Spleen (tissue), 11 donors: ENCODE measurements at regions not wholly inside any gene's neighbourhood (a gene's known extent, or its start where the extent isn't known, plus 50 kb on each side); places are given as distances from the start of the nearest gene placed in this dataset.
A peak's percentile ranks its signal among the peaks of the same experiment; 100 is the strongest.

ENCODE experiments used
- DNase-seq: peaks from one replicate; pipeline ENCODE4 v3.0.0-alpha.2; 2020
- H3K27ac ChIP-seq, 8 donors: fragments of 200-600 bp; sonication (generic) in 7 of 8; 1 replicate in 4 of 8; 2 replicates in 4 of 8; pipeline versions ENCODE4 v1.5.0 to v1.8.0; 2016 to 2021; ENCODE audit warnings: inconsistent platforms in 4 of 8, mild to moderate bottlenecking in 4 of 8, moderate library complexity in 1 of 8
- H3K27me3 ChIP-seq, 7 donors: fragments of 200-600 bp; sonication (generic) in 6 of 7; replicated peaks in 1 of 7; 1 replicate in 4 of 7; 2 replicates in 3 of 7; pipeline versions ENCODE4 v1.5.0 to v1.8.0; 2016 to 2021; ENCODE audit warnings: inconsistent platforms in 3 of 7, mild to moderate bottlenecking in 1 of 7
- H3K36me3 ChIP-seq, 6 donors: fragments of 200-600 bp; sonication (generic) in 5 of 6; 1 replicate in 4 of 6; 2 replicates in 2 of 6; pipeline versions ENCODE4 v1.5.0 to v1.8.0; 2016 to 2021; ENCODE audit warnings: inconsistent platforms in 2 of 6
- H3K4me1 ChIP-seq, 6 donors: fragments of 200-600 bp; sonication (generic) in 5 of 6; 1 replicate in 3 of 6; 2 replicates in 3 of 6; pipeline versions ENCODE4 v1.5.0 to v1.8.0; 2016 to 2021; ENCODE audit warnings: inconsistent platforms in 3 of 6
- H3K4me3 ChIP-seq, 8 donors: fragments of 200-600 bp; sonication (generic) in 7 of 8; 1 replicate in 4 of 8; 2 replicates in 4 of 8; pipeline versions ENCODE4 v1.5.0 to v1.8.0; 2016 to 2021; ENCODE audit warnings: inconsistent platforms in 4 of 8, mild to moderate bottlenecking in 4 of 8, moderate library complexity in 2 of 8
- H3K9me3 ChIP-seq, 8 donors: fragments of 200-600 bp; sonication (generic) in 7 of 8; 1 replicate in 4 of 8; 2 replicates in 4 of 8; pipeline versions ENCODE4 v1.5.0 to v1.8.0; 2016 to 2021; ENCODE audit warnings: inconsistent platforms in 4 of 8
- CTCF ChIP-seq, 11 experiments: fragments of 200-600 bp in 7 of 11; fragments of 450-650 bp in 4 of 11; sonication (generic) in 4 of 11; IDR thresholded peaks in 8 of 11; conservative IDR thresholded peaks in 3 of 11; 1 replicate in 7 of 11; 2 replicates in 4 of 11; pipeline versions ENCODE4 v1.4.0 to v1.8.0; 2016 to 2021; ENCODE audit warnings: antibody characterized with exemption in 11 of 11, inconsistent platforms in 4 of 11, mild to moderate bottlenecking in 1 of 11
- POLR2A ChIP-seq, 3 donors: fragments of 450-650 bp; IDR thresholded peaks; one replicate each; pipeline ENCODE4 v1.5.1; 2017; ENCODE audit warnings: antibody characterized with exemption in 3 of 3, mild to moderate bottlenecking in 1 of 3
- POLR2AphosphoS5 ChIP-seq, 3 donors: sonication (generic); formaldehyde crosslinking; IDR thresholded peaks; one replicate each; pipeline ENCODE4 v1.5.1; 2017; ENCODE audit warnings: antibody characterized with exemption in 3 of 3
- WGBS, 5 donors: extraction: QIAGEN DNeasy Blood & Tissue Kit in 3 of 5; methylation state at CpG; one replicate each; pipeline versions ENCODE4 v1.1.5 to v1.1.7; 2013 to 2018; 5-methylcytosine and 5-hydroxymethylcytosine counted together
- intact Hi-C: fragments of 100-400 bp; cut with DNase I; formaldehyde crosslinking; loops from one replicate; pipeline ENCODE4 v1.15.0; 2023; ENCODE audit warnings: low total_unique reads
- donor health status: healthy with polysubstance abuse.
- donor health status: DM: no; HTN: no; CAD: no; lungs with moderate emphysema.
- donor health status: DM: no; HTN: no; CAD: no.
- donor health status: Bipolar disorder and iron deficiency.
- donor health status: healthy.
- donor health status: DM: no; HTN: no; CAD: no.
- donor health status: DM: yes; HTN: yes; CAD: no.

GRCh38 chr22:27113211-27113635, 455.8 kb downstream of the MIAT start:
- 12 to 25% (median 14%) methylated on average over 4 of the region's 4 CpGs for WGBS, 5 donors
- DNase-seq, result no peak
- H3K4me3 ChIP-seq, result no peak overlapping the region
- no peaks in the 10 kb centered on the region for H3K36me3 ChIP-seq
- H3K27ac ChIP-seq, result peak overlapping the region in 2 of 8 donors; percentile 7 to 11
- H3K4me1 ChIP-seq, result peaks cover 0 to 15% (median 0%) of the 10 kb centered on the region in 6 donors
- H3K27me3 ChIP-seq, result peaks cover 0 to 22% (median 0%) of the 10 kb centered on the region in 7 donors
- peaks cover 0 to 22% (median 8%) of the 10 kb centered on the region in 8 donors for H3K9me3 ChIP-seq
- TF ChIP-seq POLR2A (IDR thresholded peaks at IDR 0.05) (no peak), CTCF (IDR thresholded peaks at IDR 0.05 in 8 of 11, conservative IDR thresholded peaks at IDR 0.05 in 3 of 11) (no peak), POLR2AphosphoS5 (IDR thresholded peaks at IDR 0.05) (peak in 1 of 3 donors; percentile 43)
- intact Hi-C loops, result no loop called here

GRCh38 chr22:27113641-27114040, 456.3 kb downstream of the MIAT start:
- TF ChIP-seq POLR2A (IDR thresholded peaks at IDR 0.05), result no peak
- TF ChIP-seq CTCF (IDR thresholded peaks at IDR 0.05 in 8 of 11, conservative IDR thresholded peaks at IDR 0.05 in 3 of 11), result no peak
- no peak for TF ChIP-seq POLR2AphosphoS5 (IDR thresholded peaks at IDR 0.05)
- peaks cover 0 to 19% (median 8%) of the 10 kb centered on the region in 8 donors for H3K9me3 ChIP-seq

GRCh38 chr22:27114186-27114585, 456.8 kb downstream of the MIAT start:
- no peaks in the 10 kb centered on the region for H3K36me3 ChIP-seq
- 90 to 94% (median 91%) methylated on average over 9 of the region's 9 CpGs for WGBS, 5 donors
- H3K9me3 ChIP-seq, result peaks cover 0 to 13% (median 5%) of the 10 kb centered on the region in 8 donors
- no peak overlapping the region for H3K4me3 ChIP-seq
- TF ChIP-seq POLR2A (IDR thresholded peaks at IDR 0.05) (no peak), CTCF (IDR thresholded peaks at IDR 0.05 in 8 of 11, conservative IDR thresholded peaks at IDR 0.05 in 3 of 11) (no peak), POLR2AphosphoS5 (IDR thresholded peaks at IDR 0.05) (no peak)
- H3K27me3 ChIP-seq, result peaks cover 0 to 19% (median 0%) of the 10 kb centered on the region in 7 donors
- DNase-seq, result no peak
- intact Hi-C loops, result no loop called here
- H3K4me1 ChIP-seq, result peaks cover 0 to 15% (median 0%) of the 10 kb centered on the region in 6 donors
- H3K27ac ChIP-seq, result no peak overlapping the region

More at GRCh38 chr22:27113641-27114040, 456.3 kb downstream of the MIAT start:
- H3K27ac ChIP-seq, result peak overlapping the region in 2 of 8 donors; percentile 7 to 11
- H3K36me3 ChIP-seq, result no peaks in the 10 kb centered on the region
- intact Hi-C loops, result no loop called here
- no peak overlapping the region for H3K4me3 ChIP-seq
- peaks cover 0 to 22% (median 0%) of the 10 kb centered on the region in 7 donors for H3K27me3 ChIP-seq
- peaks cover 0 to 15% (median 0%) of the 10 kb centered on the region in 6 donors for H3K4me1 ChIP-seq
- DNase-seq, result no peak

GRCh38 chr22:27115410-27115809, 458.0 kb downstream of the MIAT start:
- no peak overlapping the region for H3K4me3 ChIP-seq
- peaks cover 0 to 15% (median 0%) of the 10 kb centered on the region in 6 donors for H3K4me1 ChIP-seq
- TF ChIP-seq CTCF (IDR thresholded peaks at IDR 0.05 in 8 of 11, conservative IDR thresholded peaks at IDR 0.05 in 3 of 11) (no peak), POLR2A (IDR thresholded peaks at IDR 0.05) (no peak), POLR2AphosphoS5 (IDR thresholded peaks at IDR 0.05) (no peak)
- H3K36me3 ChIP-seq, result no peaks in the 10 kb centered on the region
- peaks cover 0 to 19% (median 0%) of the 10 kb centered on the region in 7 donors for H3K27me3 ChIP-seq
- peaks cover 0 to 11% (median 6%) of the 10 kb centered on the region in 8 donors for H3K9me3 ChIP-seq
- 87 to 100% (median 95%) methylated on average over 2 of the region's 2 CpGs for WGBS, 5 donors
- DNase-seq, result no peak
- peak overlapping the region in 1 of 8 donors; percentile 32 for H3K27ac ChIP-seq
- intact Hi-C loops, result no loop called here
